ENCODE measurements at regions not wholly inside any gene's neighbourhood (a gene's known extent, or its start where the extent isn't known, plus 50 kb on each side); places are given as distances from the start of the nearest gene placed in this dataset.

GRCh38 chr2:120534457-120534856 is 188.5 kb downstream of the INHBB start:
- TF ChIP-seq ZBTB7A (IDR thresholded peaks at IDR 0.05; ENCODE audit: low read depth) (no peak), RAD21 (IDR thresholded peaks at IDR 0.05; ENCODE audit: low read depth) (no peak), MAX (IDR thresholded peaks at IDR 0.05) (no peak), TCF12 (IDR thresholded peaks at IDR 0.05; ENCODE audit: low read depth) (no peak), EP300 (IDR thresholded peaks at IDR 0.05; ENCODE audit: borderline replicate concordance) (no peak), NFIC (IDR thresholded peaks at IDR 0.05) (no peak), FOXM1 (IDR thresholded peaks at IDR 0.05; ENCODE audit: borderline replicate concordance, low read depth) (no peak), USF1 (IDR thresholded peaks at IDR 0.05) (no peak), YY1 (IDR thresholded peaks at IDR 0.05; ENCODE audit: low read depth) (no peak), TAF1 (IDR thresholded peaks at IDR 0.05; ENCODE audit: low read depth) (no peak), CEBPB (IDR thresholded peaks at IDR 0.05) (no peak), TEAD4 (IDR thresholded peaks at IDR 0.05) (no peak), REST (IDR thresholded peaks at IDR 0.05; ENCODE audit: low read depth) (no peak), EGR1 (IDR thresholded peaks at IDR 0.05) (no peak)
